T-helper 1 cell (primary cell): ENCODE measurements at regions not wholly inside any gene's neighbourhood (a gene's known extent, or its start where the extent isn't known, plus 50 kb on each side); places are given as distances from the start of the nearest gene placed in this dataset.

Source experiments
- DNase-seq, 5 donors: peaks; one replicate each; pipeline ENCODE4 v3.0.0-alpha.2; 2012 to 2020

GRCh38 chr10:88111294-88111693 lies 247.9 kb downstream of the PTEN start:
- DNase-seq = no peak

GRCh38 chr10:88113232-88113631 lies 249.8 kb downstream of the PTEN start:
- DNase-seq = no peak

- DNase-seq = no peak
These were observed 250.3 kb downstream of the PTEN start for GRCh38 chr10:88113657-88114272.

- peak in 1 of 5 donors; percentile 21 for DNase-seq
These were observed 250.9 kb downstream of the PTEN start for GRCh38 chr10:88114368-88114767.

- no peak for DNase-seq
These were observed 252.0 kb downstream of the PTEN start for GRCh38 chr10:88115407-88115806.

- no peak for DNase-seq
These were observed 252.5 kb downstream of the PTEN start for GRCh38 chr10:88115968-88116367.

GRCh38 chr10:88116481-88116880 lies 253.1 kb downstream of the PTEN start:
- DNase-seq = no peak

GRCh38 chr10:88116971-88117626 lies 253.7 kb downstream of the PTEN start:
- DNase-seq = peak in 1 of 5 donors; percentile 27

GRCh38 chr10:88117869-88118632 lies 254.6 kb downstream of the PTEN start:
- peak in 1 of 5 donors; percentile 20 for DNase-seq

GRCh38 chr10:88118729-88119128 lies 255.3 kb downstream of the PTEN start:
- no peak for DNase-seq

GRCh38 chr10:88119160-88119559 lies 255.7 kb downstream of the PTEN start:
- DNase-seq = no peak

- no peak for DNase-seq
These were observed 256.6 kb downstream of the PTEN start for GRCh38 chr10:88120075-88120474.

GRCh38 chr10:88120599-88121333 lies 257.3 kb downstream of the PTEN start:
- no peak for DNase-seq

GRCh38 chr10:88121361-88121760 lies 257.9 kb downstream of the PTEN start:
- DNase-seq = no peak

- DNase-seq = no peak
These were observed 258.7 kb downstream of the PTEN start for GRCh38 chr10:88122145-88122544.

GRCh38 chr10:88122576-88122975 lies 259.2 kb downstream of the PTEN start:
- no peak for DNase-seq

- DNase-seq = no peak
These were observed 262.3 kb downstream of the PTEN start for GRCh38 chr10:88125766-88126165.

- DNase-seq = no peak
These were observed 263.3 kb downstream of the PTEN start for GRCh38 chr10:88126699-88127098.

GRCh38 chr10:88127269-88127668 lies 263.8 kb downstream of the PTEN start:
- no peak for DNase-seq

GRCh38 chr10:88127766-88128165 lies 264.3 kb downstream of the PTEN start:
- DNase-seq = no peak

- no peak for DNase-seq
These were observed 265.6 kb downstream of the PTEN start for GRCh38 chr10:88129013-88129412.

- DNase-seq = no peak
These were observed 267.5 kb downstream of the PTEN start for GRCh38 chr10:88130912-88131311.

- DNase-seq = no peak
These were observed 268.2 kb downstream of the PTEN start for GRCh38 chr10:88131511-88132139.
